ENCODE measurements at regions not wholly inside any gene's neighbourhood (a gene's known extent, or its start where the extent isn't known, plus 50 kb on each side); places are given as distances from the start of the nearest gene placed in this dataset.
"Not testable (repeated sequence)": the region's sequence is repeated elsewhere in the genome, so short reads cannot be mapped to it uniquely, and the experiment has no call there.

- not testable (repeated sequence) for DNase-seq
Measured at GRCh38 chrX:95771198-95771597, 913.4 kb upstream of the DIAPH2 start.

DNA sequence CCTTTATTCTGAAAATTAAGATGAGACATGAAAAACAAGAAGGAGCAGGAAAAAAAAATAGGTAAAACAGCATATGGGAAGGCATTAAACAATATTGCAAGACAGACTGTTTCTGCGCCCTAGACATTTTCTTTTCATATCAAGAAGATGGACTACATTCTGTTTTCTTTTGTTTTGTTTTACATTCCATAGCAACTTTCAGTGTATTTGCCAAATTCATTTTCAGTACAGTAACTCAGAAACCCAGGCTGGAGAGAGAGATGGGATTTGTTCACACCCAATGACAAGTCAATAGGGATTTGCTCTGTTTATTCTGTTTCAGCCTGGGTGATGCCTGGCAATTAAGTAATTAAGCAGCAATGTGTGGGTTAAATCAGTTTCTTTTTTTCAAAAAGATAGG is 892.8 kb upstream of the DIAPH2 start:
- no peak for DNase-seq

GRCh38 chrX:95797344-95797743 is 887.3 kb upstream of the DIAPH2 start:
- no peak for DNase-seq

GRCh38 chrX:95823796-95824195 is 860.8 kb upstream of the DIAPH2 start:
- no peak for DNase-seq

- no peak for DNase-seq
Measured at GRCh38 chrX:95835223-95835622, 849.4 kb upstream of the DIAPH2 start.

DNA sequence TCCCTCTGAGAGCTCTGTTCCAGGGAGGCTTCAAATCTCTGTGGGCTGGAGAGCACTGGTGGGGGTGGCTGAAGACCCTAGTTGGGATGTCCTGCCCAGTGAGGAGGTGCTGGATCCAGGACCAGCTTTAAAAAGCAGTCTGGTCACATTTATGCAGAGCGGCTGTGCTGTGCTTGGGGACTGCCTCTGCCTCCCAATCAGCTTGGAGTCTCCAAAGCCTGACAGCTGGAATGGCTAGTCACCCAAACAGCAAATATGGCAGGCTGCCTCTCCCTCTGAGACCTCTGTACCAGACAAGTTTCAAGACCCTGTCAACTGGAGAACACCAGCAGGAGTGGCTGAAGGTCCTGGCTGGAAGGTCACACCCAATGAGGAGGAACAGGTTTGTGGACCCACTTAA is 848.1 kb upstream of the DIAPH2 start:
- DNase-seq, result no peak

- DNase-seq, result no peak
Measured at GRCh38 chrX:95841863-95842262, 842.8 kb upstream of the DIAPH2 start.

GRCh38 chrX:95860127-95860526 is 824.5 kb upstream of the DIAPH2 start:
- DNase-seq, result no peak

DNA sequence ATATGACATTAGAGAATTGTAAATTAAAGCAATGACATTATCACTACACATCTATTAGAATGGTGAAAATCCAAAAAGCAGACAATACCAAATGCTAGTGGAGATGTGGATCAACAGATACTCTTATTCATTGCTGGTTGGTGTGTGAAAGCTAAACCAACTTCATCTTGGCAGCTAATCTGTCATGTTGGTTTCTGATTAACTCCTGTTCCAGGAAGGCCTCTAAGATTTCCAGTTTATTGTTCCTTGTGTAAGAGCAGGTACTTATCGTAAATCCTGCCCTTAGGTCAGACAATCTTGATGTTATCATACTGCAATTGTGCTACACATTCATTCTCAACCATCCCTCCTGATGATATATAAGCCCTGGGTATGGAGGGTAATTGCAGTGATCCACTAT is 809.0 kb upstream of the DIAPH2 start:
- DNase-seq, result no peak

DNA sequence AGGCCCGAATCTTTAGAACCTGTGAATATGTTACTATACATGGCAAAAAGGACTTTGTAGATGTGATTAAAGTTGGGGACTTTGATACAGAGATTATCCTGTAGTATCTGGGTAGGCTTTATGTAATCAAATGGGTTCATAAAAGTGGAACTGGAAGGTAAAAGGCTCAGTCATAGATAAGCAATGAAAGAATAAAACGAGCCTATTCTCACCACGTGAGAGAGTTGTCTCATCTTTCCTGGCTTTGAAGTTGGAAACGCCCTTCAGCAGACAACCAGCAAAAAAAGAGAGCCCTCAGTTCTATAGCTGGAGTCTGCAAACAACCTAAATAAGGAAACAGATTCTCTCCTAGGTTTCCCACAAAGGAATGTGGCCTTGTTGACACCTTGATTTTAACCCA is 805.8 kb upstream of the DIAPH2 start:
- DNase-seq, result no peak

DNA sequence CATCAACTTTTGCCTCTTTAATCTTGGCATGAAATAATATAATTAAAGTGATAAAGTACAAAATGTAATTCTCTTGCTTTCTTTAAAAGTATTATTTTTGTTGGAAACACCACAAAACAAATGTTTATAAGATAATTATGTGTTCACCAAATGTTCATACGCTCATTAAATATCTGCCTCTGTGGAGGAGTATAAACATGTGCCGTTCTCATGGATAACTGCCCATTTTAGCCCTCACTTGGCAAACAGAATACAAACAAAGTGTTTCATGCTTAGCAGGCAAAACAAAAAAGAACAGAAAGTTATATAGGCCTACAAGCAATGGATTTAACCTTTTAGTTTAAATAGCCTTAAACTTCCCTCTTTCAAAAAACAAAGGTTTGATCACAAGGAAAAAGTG is 800.5 kb upstream of the DIAPH2 start:
- no peak for DNase-seq

DNA sequence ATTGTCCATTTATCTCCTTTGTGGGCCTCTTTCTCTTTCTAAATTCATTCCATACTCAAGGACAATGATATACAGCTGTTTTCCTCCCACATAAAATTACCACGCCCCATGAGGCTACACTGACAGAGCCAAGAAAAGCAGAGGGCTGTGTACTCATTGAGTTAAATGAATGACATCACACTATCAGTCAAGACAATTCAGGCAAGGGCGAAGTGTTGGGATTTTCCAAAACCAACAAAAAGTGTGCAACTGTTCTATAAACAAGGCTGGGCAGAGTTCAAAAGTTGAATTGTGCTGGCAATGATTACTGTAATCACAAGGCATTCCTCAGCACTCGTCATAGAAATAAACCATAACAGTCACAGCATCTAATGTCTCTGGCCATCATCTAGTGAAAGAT is 799.6 kb upstream of the DIAPH2 start:
- no peak for DNase-seq

DNA sequence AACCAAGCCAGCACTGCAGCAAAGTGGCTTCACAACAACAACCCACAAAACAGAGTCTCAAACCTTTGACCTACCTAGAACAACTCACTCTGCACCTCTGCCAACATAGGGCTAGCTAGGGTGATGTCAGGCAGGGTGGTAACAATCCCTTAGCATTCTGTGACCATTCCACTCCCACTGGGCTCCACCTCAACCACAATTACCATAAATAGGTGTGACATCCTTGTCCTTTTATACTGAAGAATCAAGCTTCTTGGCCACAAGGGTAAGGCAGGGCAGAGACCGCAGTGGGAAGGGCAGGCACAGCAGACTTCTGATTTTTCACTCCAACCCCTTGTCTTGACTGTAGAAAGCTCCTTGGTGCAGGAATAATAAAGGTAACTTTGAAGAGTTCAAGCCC is 795.4 kb upstream of the DIAPH2 start:
- no peak for DNase-seq

DNA sequence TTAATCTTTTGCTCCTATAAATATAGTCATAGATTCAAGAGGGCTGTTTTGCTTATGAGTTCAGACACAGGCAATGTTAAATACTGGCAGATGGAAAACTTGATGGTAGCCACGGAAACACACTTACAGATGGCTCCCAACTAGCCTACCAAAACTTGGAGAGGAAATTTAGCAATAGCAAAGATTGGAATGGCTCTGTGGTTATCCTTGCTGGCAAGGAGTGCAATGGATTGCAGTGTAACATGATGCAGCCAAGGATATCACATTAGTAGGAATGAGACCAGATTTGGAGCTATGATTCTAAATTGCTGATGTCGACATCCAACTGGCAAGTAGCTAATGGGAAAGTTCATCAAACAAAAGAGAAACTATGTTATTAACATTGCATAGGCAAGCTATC is 791.0 kb upstream of the DIAPH2 start:
- DNase-seq, result no peak

DNA sequence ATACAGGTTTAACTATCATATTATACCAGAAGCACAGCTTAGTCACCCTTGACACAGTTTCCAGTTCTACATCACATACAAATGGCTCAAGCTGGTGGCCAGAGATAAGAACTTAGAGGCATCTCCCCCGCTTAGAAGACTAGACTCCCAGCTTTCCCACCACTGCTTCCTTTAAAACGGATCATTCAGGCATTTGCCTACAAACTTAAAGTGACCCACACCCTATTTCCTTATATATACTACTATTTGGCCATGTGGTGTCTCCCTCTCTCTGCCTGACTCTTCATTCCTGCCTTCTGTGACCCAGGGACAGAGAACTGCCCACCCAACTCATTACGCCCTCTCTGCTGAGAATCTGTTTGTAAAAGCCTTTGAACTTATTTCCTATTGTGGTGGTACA is 781.2 kb upstream of the DIAPH2 start:
- DNase-seq, result no peak

- no peak for DNase-seq
Measured at GRCh38 chrX:95903975-95904374, 780.7 kb upstream of the DIAPH2 start.

GRCh38 chrX:95907081-95907480 is 777.6 kb upstream of the DIAPH2 start:
- DNase-seq, result no peak

- DNase-seq, result no peak
Measured at GRCh38 chrX:95911062-95911461, 773.6 kb upstream of the DIAPH2 start.

DNA sequence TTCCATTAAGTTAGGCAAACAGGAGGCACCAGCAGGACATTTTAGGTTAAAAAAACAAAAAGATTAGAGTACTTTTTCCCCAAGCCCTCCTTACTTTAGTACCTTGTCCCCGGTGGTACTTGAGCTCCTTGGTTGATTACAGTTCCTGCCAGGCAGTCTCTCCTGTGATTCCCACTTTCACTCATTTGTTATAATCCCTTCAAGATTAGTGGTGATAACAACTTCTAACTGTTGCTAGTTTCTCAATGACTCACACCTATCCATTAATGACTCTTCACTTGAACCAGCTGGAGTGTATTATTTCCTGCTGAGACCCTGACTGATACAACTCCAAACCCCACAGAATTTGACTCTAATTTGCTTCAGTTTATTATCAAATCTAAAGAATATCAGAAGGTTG is 765.0 kb upstream of the DIAPH2 start:
- no peak for DNase-seq

GRCh38 chrX:95945528-95945927 is 739.1 kb upstream of the DIAPH2 start:
- no peak for DNase-seq

- DNase-seq, result no peak
Measured at GRCh38 chrX:95949588-95949987, 735.1 kb upstream of the DIAPH2 start.

DNA sequence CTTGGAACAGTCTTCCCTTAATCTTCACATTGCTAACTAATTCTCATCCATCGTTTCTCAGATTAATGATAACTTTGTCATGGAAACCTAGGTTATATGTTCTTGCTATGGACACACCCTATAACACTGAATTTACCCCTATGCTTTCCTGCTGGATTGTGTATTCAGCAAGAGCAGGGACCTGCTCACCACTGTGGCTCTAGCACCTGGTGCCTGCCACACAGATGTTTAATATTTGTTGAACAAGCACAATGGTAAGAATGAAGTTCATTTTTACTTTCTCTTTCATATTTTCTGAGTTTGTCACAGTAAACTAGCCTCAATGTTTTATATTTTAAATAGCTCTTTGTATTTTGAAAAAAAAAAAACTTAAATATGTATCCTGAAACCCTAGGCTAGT is 734.0 kb upstream of the DIAPH2 start:
- DNase-seq, result no peak

DNA sequence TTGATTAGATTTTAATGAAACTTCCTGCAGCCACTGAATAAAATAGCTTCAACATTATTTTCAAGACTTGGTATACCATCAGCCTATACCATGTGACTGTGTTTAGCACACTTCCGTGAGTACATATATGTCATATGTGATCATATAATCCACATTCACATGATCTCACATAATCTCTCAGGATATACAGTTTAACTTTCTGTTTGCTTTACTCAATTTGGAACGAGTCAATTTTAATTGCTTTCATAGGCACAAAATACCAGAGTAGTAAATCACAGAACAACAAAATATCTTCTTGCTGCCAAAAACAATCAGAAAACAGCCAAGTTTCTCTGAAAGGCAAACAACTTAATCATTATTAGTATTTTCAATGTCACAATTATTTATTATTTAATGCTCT is 731.1 kb upstream of the DIAPH2 start:
- no peak for DNase-seq

GRCh38 chrX:95956745-95957144 is 727.9 kb upstream of the DIAPH2 start:
- DNase-seq, result no peak

Data from amygdala (tissue), 56 donors.